ENCODE measurements at regions not wholly inside any gene's neighbourhood (a gene's known extent, or its start where the extent isn't known, plus 50 kb on each side); places are given as distances from the start of the nearest gene placed in this dataset.

GRCh38 chr3:11096266-11097139, 57.8 kb upstream of the HRH1 start:
- no peak for TF ChIP-seq CTCF (IDR thresholded peaks at IDR 0.05; ENCODE audit: low read depth, low read length)
- Histone ChIP-seq H3K36me3 (no peaks in the 10 kb centered on the region), H3K9me3 (no peaks in the 10 kb centered on the region), H3K27me3 (no peaks in the 10 kb centered on the region), H3K4me3 (ENCODE audit: low read depth, low read length) (peak overlapping the region; percentile 15), H3K4me1 (no peaks in the 10 kb centered on the region)
- peak; percentile 81 for DNase-seq

- TF ChIP-seq CTCF (IDR thresholded peaks at IDR 0.05; ENCODE audit: low read depth, low read length) = no peak
- Histone ChIP-seq H3K4me1 (no peaks in the 10 kb centered on the region), H3K27me3 (no peaks in the 10 kb centered on the region), H3K4me3 (ENCODE audit: low read depth, low read length) (no peak overlapping the region), H3K9me3 (no peaks in the 10 kb centered on the region), H3K36me3 (no peaks in the 10 kb centered on the region)
- no peak for DNase-seq
Measured at GRCh38 chr3:11099306-11099705, 55.0 kb upstream of the HRH1 start.

All from BE2C (cell line).